ENCODE measurements at regions not wholly inside any gene's neighbourhood (a gene's known extent, or its start where the extent isn't known, plus 50 kb on each side); places are given as distances from the start of the nearest gene placed in this dataset.

DNA sequence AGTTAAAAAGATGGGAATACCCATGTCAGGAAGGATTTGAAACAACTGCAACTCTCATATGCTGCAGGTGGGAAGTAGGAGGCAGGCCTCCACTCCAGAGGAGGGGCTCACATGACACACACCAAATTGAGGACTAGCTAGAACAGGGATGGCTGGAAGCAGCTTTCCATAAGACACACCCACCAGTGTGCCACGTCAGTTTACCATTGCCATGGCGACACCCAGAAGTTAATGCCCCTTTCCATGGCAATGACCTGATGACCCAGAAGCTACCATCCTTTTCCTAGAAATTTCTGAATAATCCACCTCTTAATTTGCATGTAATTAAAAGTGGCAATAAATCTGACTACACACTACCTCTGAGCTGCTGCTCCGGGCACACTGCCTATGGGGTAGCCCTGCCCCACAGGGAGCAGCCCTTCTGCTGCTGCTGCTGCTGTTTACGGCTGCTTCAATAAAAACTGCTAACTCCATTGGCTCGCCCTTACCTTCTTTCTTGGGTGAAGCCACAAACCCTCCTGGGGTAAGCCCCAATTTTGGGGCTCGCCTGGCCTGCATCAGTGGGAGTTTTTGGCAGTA, 89.4 kb downstream of the RRM2 start:
- Histone ChIP-seq H3K36me3 (ENCODE audit: insufficient read depth in 1 of 2, low read depth in 1 of 2) (no peaks in the 10 kb centered on the region), H3K27me3 (ENCODE audit: insufficient read depth in 3 of 3, low read length in 2 of 3) (no peaks in the 10 kb centered on the region), H3K27ac (no peak overlapping the region), H3K9me3 (no peaks in the 10 kb centered on the region), H3K4me3 (no peak overlapping the region), H3K4me1 (no peaks in the 10 kb centered on the region)
- WGBS, 3 donors = 93 to 95% (median 94%) methylated on average over 6 of the region's 6 CpGs
- ATAC-seq (no peak), DNase-seq (no peak)
- TF ChIP-seq, protein P1, sequence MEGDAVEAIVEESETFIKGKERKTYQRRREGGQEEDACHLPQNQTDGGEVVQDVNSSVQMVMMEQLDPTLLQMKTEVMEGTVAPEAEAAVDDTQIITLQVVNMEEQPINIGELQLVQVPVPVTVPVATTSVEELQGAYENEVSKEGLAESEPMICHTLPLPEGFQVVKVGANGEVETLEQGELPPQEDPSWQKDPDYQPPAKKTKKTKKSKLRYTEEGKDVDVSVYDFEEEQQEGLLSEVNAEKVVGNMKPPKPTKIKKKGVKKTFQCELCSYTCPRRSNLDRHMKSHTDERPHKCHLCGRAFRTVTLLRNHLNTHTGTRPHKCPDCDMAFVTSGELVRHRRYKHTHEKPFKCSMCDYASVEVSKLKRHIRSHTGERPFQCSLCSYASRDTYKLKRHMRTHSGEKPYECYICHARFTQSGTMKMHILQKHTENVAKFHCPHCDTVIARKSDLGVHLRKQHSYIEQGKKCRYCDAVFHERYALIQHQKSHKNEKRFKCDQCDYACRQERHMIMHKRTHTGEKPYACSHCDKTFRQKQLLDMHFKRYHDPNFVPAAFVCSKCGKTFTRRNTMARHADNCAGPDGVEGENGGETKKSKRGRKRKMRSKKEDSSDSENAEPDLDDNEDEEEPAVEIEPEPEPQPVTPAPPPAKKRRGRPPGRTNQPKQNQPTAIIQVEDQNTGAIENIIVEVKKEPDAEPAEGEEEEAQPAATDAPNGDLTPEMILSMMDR (IDR thresholded peaks at IDR 0.05) = no peak
- intact Hi-C loops (cut with DNase I) = no loop called here

DNA sequence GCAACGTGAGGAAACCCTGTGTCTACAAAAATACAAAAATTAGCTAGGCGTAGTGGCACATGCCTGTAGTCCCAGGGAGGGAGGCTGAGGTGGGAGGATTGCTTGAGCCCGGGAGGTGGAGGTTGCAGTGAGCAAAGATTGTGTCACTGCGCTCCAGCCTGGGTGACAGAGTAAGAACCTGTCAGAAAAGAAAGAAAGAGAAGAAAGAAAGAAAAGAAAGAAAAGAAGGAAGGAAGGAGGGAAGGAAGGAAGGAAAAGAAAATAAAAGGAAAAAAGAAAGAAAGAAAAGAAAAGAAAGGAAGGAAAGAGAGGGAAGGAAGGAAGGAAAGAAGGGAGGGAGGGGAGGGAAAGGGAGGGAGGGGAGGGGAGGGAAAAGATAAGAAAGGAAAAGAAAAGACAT, 89.9 kb upstream of the HPCAL1 start:
- H3K27me3 ChIP-seq (ENCODE audit: insufficient read depth in 3 of 3, low read length in 2 of 3) = peaks cover 0 to under 1% (median 0%) of the 10 kb centered on the region in 3 donors
- H3K36me3 ChIP-seq (ENCODE audit: insufficient read depth in 1 of 2, low read depth in 1 of 2) = no peaks in the 10 kb centered on the region
- no peaks in the 10 kb centered on the region for H3K4me1 ChIP-seq
- TF ChIP-seq, protein P1 (IDR thresholded peaks at IDR 0.05) = no peak
- WGBS, 3 donors = 89 to 91% (median 90%) methylated on average over 4 of the region's 4 CpGs
- no peak for ATAC-seq
- H3K4me3 ChIP-seq = no peak overlapping the region
- intact Hi-C loops (cut with DNase I) = no loop called here
- no peaks in the 10 kb centered on the region for H3K9me3 ChIP-seq
- H3K27ac ChIP-seq = no peak overlapping the region
- no peak for DNase-seq

DNA sequence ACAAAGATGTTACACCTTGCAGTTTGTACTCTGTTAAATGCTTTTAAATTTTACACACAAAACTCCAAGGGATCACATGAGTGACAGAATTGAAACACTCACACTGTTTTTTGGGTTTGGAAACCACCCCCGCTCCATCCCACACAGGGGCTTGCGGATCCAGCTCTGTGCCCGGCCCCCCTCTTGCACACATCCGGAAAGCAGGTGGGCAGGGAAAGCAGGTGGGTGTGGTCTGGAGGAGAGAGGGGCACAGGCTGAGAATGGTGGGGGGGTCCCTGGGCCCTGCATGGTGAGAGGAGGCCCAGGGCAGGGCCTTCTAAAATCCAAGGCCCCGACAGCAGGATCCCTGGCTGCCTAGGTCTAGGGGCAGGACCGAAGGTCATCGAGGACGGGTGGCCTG, 88.5 kb upstream of the HPCAL1 start:
- TF ChIP-seq, protein P1 (IDR thresholded peaks at IDR 0.05) = no peak
- Histone ChIP-seq H3K36me3 (ENCODE audit: insufficient read depth in 1 of 2, low read depth in 1 of 2) (no peaks in the 10 kb centered on the region), H3K9me3 (no peaks in the 10 kb centered on the region), H3K27me3 (ENCODE audit: insufficient read depth in 3 of 3, low read length in 2 of 3) (peaks cover 0 to 2% (median 0%) of the 10 kb centered on the region in 3 donors), H3K4me1 (no peaks in the 10 kb centered on the region), H3K4me3 (no peak overlapping the region), H3K27ac (no peak overlapping the region)
- intact Hi-C loops (cut with DNase I) = no loop called here
- ATAC-seq (no peak), DNase-seq (peak in 1 of 2 donors; percentile 24)
- 83 to 92% (median 91%) methylated on average over 8 of the region's 8 CpGs for WGBS, 3 donors

DNA sequence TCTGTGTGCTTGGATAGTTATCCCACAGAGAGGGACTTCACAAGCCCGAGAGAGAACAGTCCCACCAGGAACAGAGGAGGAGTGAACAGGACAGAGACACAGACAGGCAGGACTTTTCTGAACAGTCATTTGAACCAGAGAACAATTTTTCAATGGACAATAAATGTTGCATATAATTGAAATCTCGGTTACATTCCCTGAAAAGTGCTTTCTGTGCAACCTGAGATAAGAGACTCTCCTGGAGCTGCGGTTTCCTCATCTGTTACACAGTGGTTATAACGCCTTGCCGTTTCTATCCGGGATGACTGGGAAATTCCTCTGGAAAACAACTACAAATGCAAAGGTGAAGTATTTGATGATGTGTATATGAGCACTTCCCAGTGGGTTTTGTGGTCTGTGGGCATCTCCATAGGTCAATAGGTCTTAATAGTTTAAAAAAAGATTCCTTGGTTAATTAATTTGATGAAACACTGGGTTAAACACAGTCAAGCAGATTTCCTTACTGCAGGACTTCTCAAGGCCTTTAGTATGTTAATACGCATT, 87.2 kb upstream of the HPCAL1 start:
- Histone ChIP-seq H3K36me3 (ENCODE audit: insufficient read depth in 1 of 2, low read depth in 1 of 2) (no peaks in the 10 kb centered on the region), H3K4me3 (no peak overlapping the region), H3K4me1 (no peaks in the 10 kb centered on the region), H3K9me3 (no peaks in the 10 kb centered on the region), H3K27ac (no peak overlapping the region), H3K27me3 (ENCODE audit: insufficient read depth in 3 of 3, low read length in 2 of 3) (peaks cover 0 to 4% (median 0%) of the 10 kb centered on the region in 3 donors)
- ATAC-seq (no peak), DNase-seq (no peak)
- 95 to 98% (median 97%) methylated on average over 7 of the region's 7 CpGs for WGBS, 3 donors
- TF ChIP-seq, protein P1 (IDR thresholded peaks at IDR 0.05) = no peak
- intact Hi-C loops (cut with DNase I) = no loop called here

All from psoas muscle (tissue), 7 donors.